DOHH2 (cell line): ENCODE measurements at regions not wholly inside any gene's neighbourhood (a gene's known extent, or its start where the extent isn't known, plus 50 kb on each side); places are given as distances from the start of the nearest gene placed in this dataset.

ENCODE experiments used
- H3F3A ChIP-seq: fragments of 200-600 bp; sonication (generic), shearing (Covaris generic); 2 replicates; pipeline ENCODE4 v1.6.0; 2016; ENCODE audit warnings: antibody characterized with exemption, mild to moderate bottlenecking; ENCODE audit not compliant: control insufficient read depth, insufficient read depth
- H3K27ac ChIP-seq: fragments of 200-600 bp; sonication (generic); 2 replicates; pipeline ENCODE4 v1.5.1; 2014; ENCODE audit warnings: low read depth, mild to moderate bottlenecking, low read length, moderate library complexity
- H3K27me3 ChIP-seq: fragments of 200-600 bp; sonication (generic); 2 replicates; pipeline ENCODE4 v1.6.1; 2014; ENCODE audit warnings: mild to moderate bottlenecking, low read length, mixed read lengths; ENCODE audit not compliant: control insufficient read depth
- H3K36me3 ChIP-seq: fragments of 200-600 bp; sonication (generic); 2 replicates; pipeline ENCODE4 v1.6.1; 2014; ENCODE audit warnings: mild to moderate bottlenecking, low read length, moderate library complexity, mixed read lengths; ENCODE audit not compliant: control insufficient read depth
- H3K4me1 ChIP-seq: fragments of 200-600 bp; sonication (generic); 2 replicates; pipeline ENCODE4 v1.6.1; 2014; ENCODE audit warnings: mild to moderate bottlenecking, low read length, mixed read lengths; ENCODE audit not compliant: control insufficient read depth
- H3K4me2 ChIP-seq: fragments of 200-600 bp; sonication (generic); 2 replicates; pipeline ENCODE4 v1.6.0; 2014; ENCODE audit warnings: mild to moderate bottlenecking, low read length, moderate library complexity
- H3K4me3 ChIP-seq: fragments of 200-600 bp; sonication (generic); 2 replicates; pipeline ENCODE4 v1.5.1; 2014; ENCODE audit warnings: mild to moderate bottlenecking, low read length, mixed read lengths
- H3K79me2 ChIP-seq: fragments of 200-600 bp; sonication (generic); 2 replicates; pipeline ENCODE4 v1.6.1; 2014; ENCODE audit warnings: mild to moderate bottlenecking, low read length, mixed read lengths; ENCODE audit not compliant: control insufficient read depth
- H3K9me2 ChIP-seq: fragments of 200-600 bp; sonication (generic); replicated peaks from 2 replicates; pipeline ENCODE4 v1.6.1; 2014; ENCODE audit warnings: mild to moderate bottlenecking, low read length, mixed read lengths; ENCODE audit not compliant: control insufficient read depth
- H3K9me3 ChIP-seq: fragments of 200-600 bp; sonication (generic); 2 replicates; pipeline ENCODE4 v1.6.1; 2014; ENCODE audit warnings: antibody characterized with exemption, low read length, mixed read lengths; ENCODE audit not compliant: control insufficient read depth, insufficient read depth
- H4K20me1 ChIP-seq: fragments of 200-600 bp; sonication (generic); 2 replicates; pipeline ENCODE4 v1.6.0; 2014; ENCODE audit warnings: low read depth, mild to moderate bottlenecking, antibody characterized with exemption, low read length, moderate library complexity; ENCODE audit not compliant: control insufficient read depth, insufficient read depth
- EZH2phosphoT487 ChIP-seq: fragments of 200-600 bp; sonication (generic); IDR thresholded peaks from 2 replicates; pipeline ENCODE4 v1.6.1; 2017; ENCODE audit warnings: borderline replicate concordance, mild to moderate bottlenecking, antibody characterized with exemption, low read length, moderate library complexity, mixed read lengths
- TF ChIP-seq, protein P1 (sequence below): fragments of 200-600 bp; sonication (generic); IDR thresholded peaks from one replicate; pipeline ENCODE4 v1.5.1; 2014; ENCODE audit warnings: antibody characterized with exemption, mild to moderate bottlenecking, low read depth, low read length; ENCODE audit not compliant: poor library complexity, severe bottlenecking

DNA sequence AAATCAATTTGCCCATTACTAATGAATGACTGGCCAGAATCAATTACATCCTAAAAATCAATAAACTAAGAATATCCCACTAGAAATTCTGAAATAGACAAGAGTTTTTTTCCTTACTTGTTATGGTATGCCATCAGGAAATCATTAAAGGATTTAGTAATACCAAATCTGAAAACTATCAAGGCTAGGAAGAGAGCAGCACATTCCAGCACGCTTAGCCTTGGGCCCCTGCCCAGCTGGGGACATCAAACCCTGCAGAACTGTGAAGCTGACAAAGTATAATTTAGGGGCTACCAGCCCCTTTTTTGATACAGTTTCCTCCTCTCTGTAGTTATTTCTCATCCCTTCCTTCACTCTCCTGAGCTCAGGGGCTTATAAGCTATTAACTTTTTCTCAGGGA is 247.8 kb upstream of the ZC3H12C start:
- TF ChIP-seq, protein P1, sequence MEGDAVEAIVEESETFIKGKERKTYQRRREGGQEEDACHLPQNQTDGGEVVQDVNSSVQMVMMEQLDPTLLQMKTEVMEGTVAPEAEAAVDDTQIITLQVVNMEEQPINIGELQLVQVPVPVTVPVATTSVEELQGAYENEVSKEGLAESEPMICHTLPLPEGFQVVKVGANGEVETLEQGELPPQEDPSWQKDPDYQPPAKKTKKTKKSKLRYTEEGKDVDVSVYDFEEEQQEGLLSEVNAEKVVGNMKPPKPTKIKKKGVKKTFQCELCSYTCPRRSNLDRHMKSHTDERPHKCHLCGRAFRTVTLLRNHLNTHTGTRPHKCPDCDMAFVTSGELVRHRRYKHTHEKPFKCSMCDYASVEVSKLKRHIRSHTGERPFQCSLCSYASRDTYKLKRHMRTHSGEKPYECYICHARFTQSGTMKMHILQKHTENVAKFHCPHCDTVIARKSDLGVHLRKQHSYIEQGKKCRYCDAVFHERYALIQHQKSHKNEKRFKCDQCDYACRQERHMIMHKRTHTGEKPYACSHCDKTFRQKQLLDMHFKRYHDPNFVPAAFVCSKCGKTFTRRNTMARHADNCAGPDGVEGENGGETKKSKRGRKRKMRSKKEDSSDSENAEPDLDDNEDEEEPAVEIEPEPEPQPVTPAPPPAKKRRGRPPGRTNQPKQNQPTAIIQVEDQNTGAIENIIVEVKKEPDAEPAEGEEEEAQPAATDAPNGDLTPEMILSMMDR = no peak
- no peak for TF ChIP-seq EZH2phosphoT487
- Histone ChIP-seq H3K4me1 (no peaks in the 10 kb centered on the region), H3F3A (no peaks in the 10 kb centered on the region), H3K4me2 (no peak overlapping the region), H3K36me3 (no peaks in the 10 kb centered on the region), H3K9me3 (no peaks in the 10 kb centered on the region), H4K20me1 (no peaks in the 10 kb centered on the region), H3K9me2 (no peaks in the 10 kb centered on the region), H3K4me3 (no peak overlapping the region), H3K79me2 (no peaks in the 10 kb centered on the region), H3K27ac (no peak overlapping the region), H3K27me3 (no peaks in the 10 kb centered on the region)

DNA sequence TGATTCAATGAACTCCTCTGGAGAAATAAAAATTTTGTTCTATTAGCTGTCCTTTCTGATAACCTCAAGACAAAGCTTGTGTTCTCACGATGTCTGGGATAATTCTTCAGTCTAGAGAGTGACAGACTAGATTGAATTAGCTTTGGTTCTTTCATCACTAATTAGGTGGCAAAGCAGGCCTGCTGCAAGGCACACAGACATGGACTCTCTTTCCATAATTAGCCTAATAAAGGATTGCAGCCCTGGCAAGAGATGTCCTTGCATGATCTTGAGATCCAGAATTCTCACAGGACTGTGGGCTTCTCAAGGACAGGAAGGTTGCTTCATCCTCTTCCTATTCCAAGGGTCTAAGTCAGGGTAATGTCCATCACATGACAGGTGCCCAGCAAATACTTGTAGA is 245.6 kb upstream of the ZC3H12C start:
- Histone ChIP-seq H4K20me1 (no peaks in the 10 kb centered on the region), H3K9me2 (no peaks in the 10 kb centered on the region), H3K4me1 (no peaks in the 10 kb centered on the region), H3K4me3 (no peak overlapping the region), H3F3A (no peaks in the 10 kb centered on the region), H3K36me3 (no peaks in the 10 kb centered on the region), H3K27me3 (no peaks in the 10 kb centered on the region), H3K4me2 (no peak overlapping the region), H3K9me3 (no peaks in the 10 kb centered on the region), H3K27ac (no peak overlapping the region), H3K79me2 (no peaks in the 10 kb centered on the region)
- TF ChIP-seq, protein P1 = no peak
- no peak for TF ChIP-seq EZH2phosphoT487

DNA sequence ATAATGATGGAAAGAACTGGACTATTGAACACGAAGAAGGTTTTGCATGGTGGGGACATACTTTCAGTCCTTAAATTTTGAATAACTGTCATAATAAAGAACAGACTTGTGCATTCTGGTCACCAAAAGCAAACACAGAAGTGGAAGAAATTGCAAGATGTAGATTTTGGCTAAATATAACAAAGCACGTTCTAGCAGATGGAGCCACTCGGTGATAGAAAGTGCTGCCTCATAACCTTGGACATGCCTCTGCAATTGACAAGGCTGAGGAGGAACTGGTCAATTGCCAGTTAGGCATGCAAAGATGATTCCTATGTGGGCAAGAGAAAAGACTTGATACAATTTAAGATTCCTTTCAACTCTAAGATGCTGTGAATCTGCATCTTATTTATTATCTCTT is 244.1 kb upstream of the ZC3H12C start:
- no peaks in the 10 kb centered on the region for H3K4me1 ChIP-seq
- H3K36me3 ChIP-seq = no peaks in the 10 kb centered on the region
- H3K9me3 ChIP-seq = no peaks in the 10 kb centered on the region
- no peaks in the 10 kb centered on the region for H4K20me1 ChIP-seq
- no peaks in the 10 kb centered on the region for H3K79me2 ChIP-seq
- no peaks in the 10 kb centered on the region for H3F3A ChIP-seq
- no peaks in the 10 kb centered on the region for H3K27me3 ChIP-seq
- no peaks in the 10 kb centered on the region for H3K9me2 ChIP-seq
- H3K4me2 ChIP-seq = no peak overlapping the region
- TF ChIP-seq EZH2phosphoT487 = no peak
- TF ChIP-seq, protein P1 = no peak
- H3K4me3 ChIP-seq = no peak overlapping the region
- no peak overlapping the region for H3K27ac ChIP-seq

DNA sequence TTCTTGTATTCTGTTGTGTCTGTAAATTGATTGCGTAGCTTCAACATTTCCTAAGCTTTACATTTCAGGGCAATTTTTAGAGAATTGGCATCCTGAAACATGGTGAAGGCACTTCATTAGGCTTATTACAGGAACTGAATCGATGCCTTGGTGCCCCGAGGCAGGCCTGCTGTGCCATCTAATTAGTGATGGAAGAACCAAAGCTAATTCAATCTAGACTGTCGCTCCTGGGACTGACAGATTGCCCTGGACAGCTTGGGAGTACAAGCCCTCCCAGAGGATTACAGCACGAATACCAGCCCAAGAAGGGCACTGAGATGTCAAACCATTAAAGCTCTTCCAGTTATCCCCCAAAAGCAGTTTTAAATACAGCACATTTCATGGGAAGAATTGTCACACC is 243.2 kb upstream of the ZC3H12C start:
- H3K79me2 ChIP-seq = no peaks in the 10 kb centered on the region
- no peaks in the 10 kb centered on the region for H3K9me2 ChIP-seq
- H3F3A ChIP-seq = no peaks in the 10 kb centered on the region
- no peaks in the 10 kb centered on the region for H3K9me3 ChIP-seq
- no peaks in the 10 kb centered on the region for H3K27me3 ChIP-seq
- H3K4me2 ChIP-seq = no peak overlapping the region
- no peaks in the 10 kb centered on the region for H3K4me1 ChIP-seq
- H3K27ac ChIP-seq = no peak overlapping the region
- no peak for TF ChIP-seq EZH2phosphoT487
- TF ChIP-seq, protein P1 = no peak
- no peaks in the 10 kb centered on the region for H3K36me3 ChIP-seq
- no peaks in the 10 kb centered on the region for H4K20me1 ChIP-seq
- no peak overlapping the region for H3K4me3 ChIP-seq
